H9 (cell line): ENCODE measurements at regions not wholly inside any gene's neighbourhood (a gene's known extent, or its start where the extent isn't known, plus 50 kb on each side); places are given as distances from the start of the nearest gene placed in this dataset.

Experiments
- DNase-seq: peaks from one replicate; pipeline ENCODE4 v3.0.0-alpha.2; 2017
- H2AFZ ChIP-seq: one replicate; pipeline ENCODE4 v1.6.1; 2013; ENCODE audit warnings: mild to moderate bottlenecking, low read length, control low read depth, moderate library complexity
- H2AK5ac ChIP-seq: 2 replicates; pipeline ENCODE4 v1.6.1; 2013; ENCODE audit warnings: low read length, control low read depth, mixed read lengths; ENCODE audit not compliant: insufficient read length
- H2BK120ac ChIP-seq: one replicate; pipeline ENCODE4 v1.6.1; 2013; ENCODE audit warnings: low read depth, mild to moderate bottlenecking, low read length, control low read depth, inconsistent platforms; ENCODE audit not compliant: poor library complexity, severe bottlenecking
- H2BK12ac ChIP-seq: 2 replicates; pipeline ENCODE4 v1.6.1; 2013; ENCODE audit warnings: low read length, control low read depth, mixed read lengths, low read depth; ENCODE audit not compliant: insufficient read length
- H2BK15ac ChIP-seq: 2 replicates; pipeline ENCODE4 v1.6.1; 2013; ENCODE audit warnings: low read depth, low read length, control low read depth
- H2BK20ac ChIP-seq: one replicate; pipeline ENCODE4 v1.6.1; 2013; ENCODE audit warnings: low read depth, mild to moderate bottlenecking, low read length, control low read depth, inconsistent platforms; ENCODE audit not compliant: poor library complexity, severe bottlenecking
- H2BK5ac ChIP-seq: 2 replicates; pipeline ENCODE4 v1.6.1; 2013; ENCODE audit warnings: low read length, control low read depth, mixed read lengths; ENCODE audit not compliant: insufficient read length
- H3K14ac ChIP-seq: 2 replicates; pipeline ENCODE4 v1.6.1; 2013; ENCODE audit warnings: low read length, control low read depth; ENCODE audit not compliant: insufficient read depth
- H3K18ac ChIP-seq: 2 replicates; pipeline ENCODE4 v1.6.1; 2013; ENCODE audit warnings: low read depth, mild to moderate bottlenecking, mixed read lengths, low read length, control low read depth; ENCODE audit not compliant: insufficient read length
- H3K23ac ChIP-seq: 2 replicates; pipeline ENCODE4 v1.6.1; 2013; ENCODE audit warnings: low read length, control low read depth, mixed read lengths, low read depth; ENCODE audit not compliant: insufficient read length
- H3K23me2 ChIP-seq: 2 replicates; pipeline ENCODE4 v1.6.1; 2013; ENCODE audit warnings: low read depth, mild to moderate bottlenecking, mixed read lengths, low read length, control low read depth; ENCODE audit not compliant: insufficient read length, poor library complexity, severe bottlenecking
- H3K27ac ChIP-seq: 2 replicates; pipeline ENCODE4 v1.5.1; 2013; ENCODE audit warnings: low read length, control low read depth, mixed read lengths, low read depth; ENCODE audit not compliant: insufficient read length
- H3K27me3 ChIP-seq: 2 replicates; pipeline ENCODE4 v1.6.1; 2013; ENCODE audit warnings: low read length, control low read depth, inconsistent platforms; ENCODE audit not compliant: insufficient read depth
- H3K4ac ChIP-seq: 2 replicates; pipeline ENCODE4 v1.6.1; 2013; ENCODE audit warnings: low read depth, mild to moderate bottlenecking, control low read depth, inconsistent platforms, low read length, moderate library complexity
- H3K4me1 ChIP-seq: 2 replicates; pipeline ENCODE4 v1.6.1; 2013; ENCODE audit warnings: low read length, control low read depth, inconsistent platforms; ENCODE audit not compliant: insufficient read depth
- H3K4me2 ChIP-seq: 2 replicates; pipeline ENCODE4 v1.6.1; 2013; ENCODE audit warnings: low read length, control low read depth, mixed read lengths; ENCODE audit not compliant: insufficient read length, insufficient read depth
- H3K56ac ChIP-seq: 2 replicates; pipeline ENCODE4 v1.6.1; 2013; ENCODE audit warnings: low read depth, mild to moderate bottlenecking, mixed read lengths, low read length, control low read depth; ENCODE audit not compliant: insufficient read length
- H3K79me1 ChIP-seq: 2 replicates; pipeline ENCODE4 v1.6.1; 2013; ENCODE audit warnings: low read depth, mild to moderate bottlenecking, moderate library complexity, low read length, control low read depth, inconsistent platforms; ENCODE audit not compliant: insufficient read depth, poor library complexity, severe bottlenecking
- H3K79me2 ChIP-seq: 2 replicates; pipeline ENCODE4 v1.6.1; 2013; ENCODE audit warnings: low read length, control low read depth, inconsistent platforms; ENCODE audit not compliant: insufficient read depth
- H3K9ac ChIP-seq: 2 replicates; pipeline ENCODE4 v1.6.1; 2013; ENCODE audit warnings: low read length, control low read depth, mixed read lengths; ENCODE audit not compliant: insufficient read length; ENCODE audit errors: extremely low read depth
- H3K9me3 ChIP-seq: one replicate; pipeline ENCODE4 v1.6.1; 2013; ENCODE audit warnings: low read depth, low read length, inconsistent platforms; ENCODE audit not compliant: control insufficient read depth
- H3T11ph ChIP-seq: one replicate; pipeline ENCODE4 v1.6.1; 2013; ENCODE audit warnings: mild to moderate bottlenecking, low read length, control low read depth, inconsistent platforms
- H4K20me1 ChIP-seq: one replicate; pipeline ENCODE4 v1.6.1; 2013; ENCODE audit not compliant: control insufficient read depth, insufficient read length, insufficient read depth
- H4K5ac ChIP-seq: 2 replicates; pipeline ENCODE4 v1.6.1; 2013; ENCODE audit warnings: low read depth, mild to moderate bottlenecking, mixed read lengths, low read length, control low read depth; ENCODE audit not compliant: insufficient read length
- H4K8ac ChIP-seq: replicated peaks from 2 replicates; pipeline ENCODE4 v1.6.1; 2013; ENCODE audit warnings: low read length, control low read depth, mixed read lengths, low read depth; ENCODE audit not compliant: insufficient read length
- H4K91ac ChIP-seq: 2 replicates; pipeline ENCODE4 v1.6.1; 2013; ENCODE audit warnings: low read depth, mild to moderate bottlenecking, moderate library complexity, mixed read lengths, low read length, control low read depth; ENCODE audit not compliant: insufficient read length
- H3K27ac Mint-ChIP-seq, 3 experiments: 2 replicates in 2 of 3; 3 replicates in 1 of 3; pipeline ENCODE4 v1.8.0; 2020 to 2021; ENCODE audit warnings: mixed read lengths in 3 of 3, mild to moderate bottlenecking in 1 of 3, moderate library complexity in 1 of 3
- H3K27me3 Mint-ChIP-seq: 2 replicates; pipeline ENCODE4 v1.8.0; 2021; ENCODE audit warnings: low read depth, mild to moderate bottlenecking, moderate library complexity, mixed read lengths
- H3K36me3 Mint-ChIP-seq, 3 experiments: 2 replicates in 2 of 3; 3 replicates in 1 of 3; pipeline ENCODE4 v1.8.0; 2020 to 2021; ENCODE audit warnings: low read depth in 3 of 3, mixed read lengths in 3 of 3; ENCODE audit not compliant: insufficient read depth in 1 of 3
- H3K4me1 Mint-ChIP-seq, 2 experiments: 2 replicates each; pipeline ENCODE4 v1.8.0; 2020; ENCODE audit warnings: mixed read lengths in 2 of 2
- H3K4me3 Mint-ChIP-seq, 2 experiments: 2 replicates in 1 of 2; 3 replicates in 1 of 2; pipeline ENCODE4 v1.8.0; 2020 to 2021; ENCODE audit warnings: mild to moderate bottlenecking in 2 of 2, mixed read lengths in 2 of 2, moderate library complexity in 1 of 2
- H3K9me3 Mint-ChIP-seq, 2 experiments: 2 replicates in 1 of 2; 3 replicates in 1 of 2; pipeline ENCODE4 v1.8.0; 2020; ENCODE audit warnings: mild to moderate bottlenecking in 2 of 2, mixed read lengths in 2 of 2, moderate library complexity in 1 of 2
- CTCF ChIP-seq: fragments of 200-600 bp; sonication (generic); conservative IDR thresholded peaks from 3 replicates; pipeline ENCODE4 v1.8.0; 2021; ENCODE audit warnings: antibody characterized with exemption, mild to moderate bottlenecking
- WGBS: extraction: QIAGEN DNeasy Blood & Tissue Kit; methylation state at CpG from one replicate; pipeline ENCODE4 v1.1.7; 2013; ENCODE audit warnings: missing lambda C conversion rate, low lambda C conversion rate, mixed read lengths; ENCODE audit not compliant: insufficient read length; ENCODE audit errors: extremely low coverage; 5-methylcytosine and 5-hydroxymethylcytosine counted together

- H3K9me3 ChIP-seq, result no peaks in the 10 kb centered on the region
- H3K4me2 ChIP-seq, result no peak overlapping the region
- H2BK120ac ChIP-seq, result no peak overlapping the region
- H2AK5ac ChIP-seq, result no peak overlapping the region
- no peak overlapping the region for H3K4me3 Mint-ChIP-seq
- 100% methylated on average over 1 of the region's 2 CpGs for WGBS
- H3K14ac ChIP-seq, result no peak overlapping the region
- H2BK20ac ChIP-seq, result no peak overlapping the region
- no peak overlapping the region for H4K8ac ChIP-seq
- no peak overlapping the region for H2AFZ ChIP-seq
- no peak overlapping the region for H2BK12ac ChIP-seq
- H4K5ac ChIP-seq, result no peak overlapping the region
- peaks cover 3 to 8% of the 10 kb centered on the region in 2 experiments for H3K9me3 Mint-ChIP-seq
- no peaks in the 10 kb centered on the region for H3K4me1 ChIP-seq
- no peak overlapping the region for H3T11ph ChIP-seq
- no peak overlapping the region for H3K56ac ChIP-seq
- H3K23ac ChIP-seq, result no peak overlapping the region
- H3K79me2 ChIP-seq, result no peaks in the 10 kb centered on the region
- no peak overlapping the region for H4K91ac ChIP-seq
- peaks cover 0 to 5% (median 2%) of the 10 kb centered on the region in 3 experiments; a peak in 2 of 7 replicates for H3K36me3 Mint-ChIP-seq
- no peaks in the 10 kb centered on the region for H3K23me2 ChIP-seq
- no peaks in the 10 kb centered on the region for H3K27me3 Mint-ChIP-seq
- no peak overlapping the region for H2BK15ac ChIP-seq
- peaks cover 15% of the 10 kb centered on the region in 2 experiments for H3K4me1 Mint-ChIP-seq
- H3K18ac ChIP-seq, result no peak overlapping the region
- H3K79me1 ChIP-seq, result no peaks in the 10 kb centered on the region
- no peak overlapping the region for H3K27ac ChIP-seq
- H2BK5ac ChIP-seq, result no peak overlapping the region
- no peaks in the 10 kb centered on the region for H4K20me1 ChIP-seq
- no peak for DNase-seq
- H3K27ac Mint-ChIP-seq, result no peak overlapping the region
- no peaks in the 10 kb centered on the region for H3K27me3 ChIP-seq
- H3K9ac ChIP-seq, result no peak overlapping the region
- H3K4ac ChIP-seq, result no peak overlapping the region
- TF ChIP-seq CTCF, result no peak
Measured at GRCh38 chr5:53378190-53378589, 102.2 kb upstream of the FST start.
